Mesenchymal stem cell (in vitro differentiated cells and primary cell): ENCODE measurements at regions not wholly inside any gene's neighbourhood (a gene's known extent, or its start where the extent isn't known, plus 50 kb on each side); places are given as distances from the start of the nearest gene placed in this dataset.
"Not testable (repeated sequence)": the region's sequence is repeated elsewhere in the genome, so short reads cannot be mapped to it uniquely, and the experiment has no call there.

Experiments
- DNase-seq: peaks from one replicate; pipeline ENCODE4 v3.0.0-alpha.2; 2013
- H2AFZ ChIP-seq: one replicate; pipeline ENCODE4 v1.6.1; 2013; ENCODE audit warnings: low read depth, mild to moderate bottlenecking, control low read depth, inconsistent platforms, low read length, moderate library complexity
- H2AK5ac ChIP-seq: 2 replicates; pipeline ENCODE4 v1.6.1; 2013; ENCODE audit warnings: low read length, moderate library complexity, mild to moderate bottlenecking, inconsistent platforms; ENCODE audit not compliant: severe bottlenecking
- H2BK120ac ChIP-seq: one replicate; pipeline ENCODE4 v1.6.1; 2013; ENCODE audit warnings: low read depth, mild to moderate bottlenecking, inconsistent platforms, low read length, moderate library complexity
- H2BK12ac ChIP-seq, 2 experiments: one replicate each; pipeline ENCODE4 v1.6.1; 2013; ENCODE audit warnings: inconsistent platforms in 2 of 2, low read length in 2 of 2, mild to moderate bottlenecking in 2 of 2, moderate library complexity in 2 of 2, control low read depth in 1 of 2
- H2BK15ac ChIP-seq: one replicate; pipeline ENCODE4 v1.6.1; 2013; ENCODE audit warnings: mild to moderate bottlenecking, low read depth, inconsistent platforms; ENCODE audit not compliant: poor library complexity, severe bottlenecking
- H2BK5ac ChIP-seq: 2 replicates; pipeline ENCODE4 v1.6.1; 2013; ENCODE audit warnings: low read depth, mild to moderate bottlenecking, low read length, control low read depth, inconsistent platforms; ENCODE audit not compliant: poor library complexity, severe bottlenecking
- H3K14ac ChIP-seq, 2 experiments: one replicate each; pipeline ENCODE4 v1.6.1; 2013; ENCODE audit warnings: inconsistent platforms in 2 of 2, low read length in 2 of 2, control low read depth in 1 of 2, mild to moderate bottlenecking in 1 of 2, moderate library complexity in 1 of 2
- H3K18ac ChIP-seq, 2 experiments: one replicate each; pipeline ENCODE4 v1.6.1; 2013; ENCODE audit warnings: inconsistent platforms in 2 of 2, low read length in 2 of 2, control low read depth in 1 of 2, low read depth in 1 of 2, mild to moderate bottlenecking in 1 of 2
- H3K23ac ChIP-seq, 2 experiments: one replicate each; pipeline ENCODE4 v1.6.1; 2013; ENCODE audit warnings: inconsistent platforms in 2 of 2, low read length in 2 of 2, mild to moderate bottlenecking in 2 of 2, moderate library complexity in 2 of 2, control low read depth in 1 of 2
- H3K27ac ChIP-seq: 2 replicates; pipeline ENCODE4 v1.5.1; 2013; ENCODE audit warnings: mild to moderate bottlenecking, moderate library complexity, low read length, control low read depth, inconsistent platforms; ENCODE audit not compliant: poor library complexity, severe bottlenecking
- H3K27me3 ChIP-seq, 2 experiments: 2 replicates each; pipeline versions ENCODE4 v1.6.1 to v1.7.0; 2013; ENCODE audit warnings: low read length in 2 of 2, mild to moderate bottlenecking in 2 of 2, moderate library complexity in 2 of 2, control low read depth in 1 of 2, inconsistent platforms in 1 of 2; ENCODE audit not compliant: control insufficient read depth in 1 of 2, insufficient read depth in 1 of 2
- H3K36me3 ChIP-seq, 2 experiments: 2 replicates each; pipeline versions ENCODE4 v1.6.1 to v1.7.0; 2013; ENCODE audit warnings: low read length in 2 of 2, control low read depth in 1 of 2, inconsistent platforms in 1 of 2, low read depth in 1 of 2, mild to moderate bottlenecking in 1 of 2; ENCODE audit not compliant: insufficient read depth in 2 of 2, control insufficient read depth in 1 of 2
- H3K4ac ChIP-seq, 2 experiments: one replicate each; pipeline ENCODE4 v1.6.1; 2013; ENCODE audit warnings: inconsistent platforms in 2 of 2, low read length in 2 of 2, mild to moderate bottlenecking in 2 of 2, moderate library complexity in 2 of 2, control low read depth in 1 of 2, low read depth in 1 of 2
- H3K4me1 ChIP-seq: 2 replicates; pipeline ENCODE4 v1.6.1; 2013; ENCODE audit warnings: low read depth, low read length, control low read depth; ENCODE audit not compliant: control insufficient read depth, insufficient read depth
- H3K4me2 ChIP-seq: 2 replicates; pipeline ENCODE4 v1.6.1; 2013; ENCODE audit warnings: low read length, mild to moderate bottlenecking, inconsistent platforms; ENCODE audit not compliant: poor library complexity, severe bottlenecking
- H3K4me3 ChIP-seq, 2 experiments: 2 replicates each; pipeline versions ENCODE4 v1.5.1 to v1.7.0; 2013; ENCODE audit warnings: low read length in 2 of 2, mild to moderate bottlenecking in 2 of 2, control low read depth in 1 of 2, low read depth in 1 of 2; ENCODE audit not compliant: insufficient read depth in 1 of 2
- H3K79me1 ChIP-seq: replicated peaks from 2 replicates; pipeline ENCODE4 v1.6.1; 2013; ENCODE audit warnings: mild to moderate bottlenecking, control low read depth, low read length, inconsistent platforms; ENCODE audit not compliant: poor library complexity, severe bottlenecking
- H3K9ac ChIP-seq: 2 replicates; pipeline ENCODE4 v1.7.0; 2013; ENCODE audit warnings: mild to moderate bottlenecking, low read length, moderate library complexity
- H3K9me3 ChIP-seq: 2 replicates; pipeline ENCODE4 v1.7.0; 2013; ENCODE audit warnings: mild to moderate bottlenecking, low read length; ENCODE audit not compliant: control insufficient read depth
- H4K8ac ChIP-seq: one replicate; pipeline ENCODE4 v1.6.1; 2013; ENCODE audit warnings: inconsistent platforms, mild to moderate bottlenecking, low read length, moderate library complexity
- H4K91ac ChIP-seq: one replicate; pipeline ENCODE4 v1.6.1; 2013; ENCODE audit warnings: mild to moderate bottlenecking, low read length, inconsistent platforms
- WGBS: methylation state at CpG from one replicate; pipeline ENCODE4 v1.1.7; 2013; ENCODE audit warnings: mixed read lengths; 5-methylcytosine and 5-hydroxymethylcytosine counted together

DNA sequence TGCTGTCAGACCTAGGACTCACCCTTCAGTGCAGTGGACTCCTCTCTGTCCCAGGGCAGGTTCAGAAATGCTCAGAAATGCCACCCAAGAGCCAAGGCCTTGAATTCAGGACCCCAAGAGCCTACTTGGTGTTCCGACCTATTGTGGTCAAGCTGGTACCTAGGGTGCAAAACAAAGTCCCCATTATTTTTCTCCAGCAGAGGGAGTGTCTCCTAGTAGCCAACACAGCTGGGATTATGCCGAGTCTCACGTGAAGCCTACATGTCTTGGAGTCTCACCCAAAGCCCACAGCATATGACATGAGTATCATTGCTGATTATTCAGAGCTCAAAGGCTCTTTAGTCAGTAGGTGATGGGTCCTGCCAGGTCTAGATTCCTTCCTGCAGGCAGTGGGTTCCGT, 671.1 kb upstream of the SPRY2 start:
- DNase-seq: no peak
- 97% methylated on average over 4 of the region's 4 CpGs for WGBS
- no peaks in the 10 kb centered on the region for H3K27me3 ChIP-seq

DNA sequence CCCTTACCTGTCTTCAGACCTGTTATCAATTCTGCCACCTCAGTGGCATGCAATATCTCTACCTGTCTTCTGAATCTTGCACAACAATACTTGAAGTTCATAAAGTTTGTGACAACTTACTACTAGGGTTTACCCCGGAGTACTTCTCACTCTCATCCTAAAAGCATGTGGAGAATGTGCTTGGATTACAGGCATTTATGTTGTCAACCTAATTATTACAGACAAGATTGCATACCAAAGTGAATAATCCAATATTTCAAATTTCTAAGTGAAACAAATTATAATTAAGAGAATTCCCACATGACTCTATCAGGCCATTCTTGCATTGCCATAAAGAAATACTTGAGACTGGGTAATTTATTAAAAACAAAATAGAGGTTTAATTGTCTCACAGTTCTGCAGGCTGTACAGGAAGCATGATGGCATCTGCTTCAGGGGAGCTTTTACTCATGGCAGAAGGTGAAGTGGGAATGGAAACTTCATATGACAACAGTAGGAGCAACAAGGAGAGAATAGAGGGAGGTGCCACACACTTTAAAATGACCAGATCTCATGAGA, 661.0 kb upstream of the SPRY2 start:
- peaks cover 13% of the 10 kb centered on the region for H3K9me3 ChIP-seq
- H3K14ac ChIP-seq: no peak overlapping the region
- no peak overlapping the region for H3K18ac ChIP-seq
- H3K4me1 ChIP-seq: no peaks in the 10 kb centered on the region
- no peaks in the 10 kb centered on the region for H3K27me3 ChIP-seq
- H3K36me3 ChIP-seq: no peaks in the 10 kb centered on the region
- DNase-seq: no peak
- no peak overlapping the region for H4K91ac ChIP-seq
- no peak overlapping the region for H2BK15ac ChIP-seq
- no peak overlapping the region for H2BK120ac ChIP-seq
- no peak overlapping the region for H2AFZ ChIP-seq
- H3K4ac ChIP-seq: no peak overlapping the region
- no peak overlapping the region for H3K4me3 ChIP-seq
- H3K27ac ChIP-seq: no peak overlapping the region
- no peak overlapping the region for H4K8ac ChIP-seq
- H2BK12ac ChIP-seq: no peak overlapping the region
- H2BK5ac ChIP-seq: no peak overlapping the region
- H3K9ac ChIP-seq: no peak overlapping the region
- no peak overlapping the region for H3K23ac ChIP-seq
- H3K79me1 ChIP-seq: no peaks in the 10 kb centered on the region
- no peak overlapping the region for H2AK5ac ChIP-seq
- WGBS: no CpG with 5 or more reads among the region's 1 CpG
- H3K4me2 ChIP-seq: no peak overlapping the region

More for the DNA sequence above, 671.1 kb upstream of the SPRY2 start:
- Histone ChIP-seq H3K4me1 (no peaks in the 10 kb centered on the region), H3K4me3 (no peak overlapping the region), H2BK15ac (no peak overlapping the region), H3K4me2 (no peak overlapping the region), H3K27ac (no peak overlapping the region), H2BK5ac (no peak overlapping the region), H3K9me3 (peaks cover 36% of the 10 kb centered on the region), H2BK120ac (no peak overlapping the region), H2BK12ac (no peak overlapping the region), H3K9ac (no peak overlapping the region), H3K23ac (no peak overlapping the region), H3K4ac (no peak overlapping the region), H2AFZ (no peak overlapping the region), H4K8ac (no peak overlapping the region), H2AK5ac (no peak overlapping the region), H4K91ac (no peak overlapping the region), H3K14ac (no peak overlapping the region), H3K79me1 (no peaks in the 10 kb centered on the region), H3K36me3 (no peaks in the 10 kb centered on the region), H3K18ac (no peak overlapping the region)

GRCh38 chr13:80998603-80999002, 657.7 kb upstream of the SPRY2 start:
- H3K23ac ChIP-seq, H2BK5ac ChIP-seq, H3K9ac ChIP-seq, H2AFZ ChIP-seq, DNase-seq, H3K18ac ChIP-seq, H2BK15ac ChIP-seq, H3K79me1 ChIP-seq, H3K27ac ChIP-seq, H3K4ac ChIP-seq, H2BK12ac ChIP-seq, H3K36me3 ChIP-seq, H4K8ac ChIP-seq, H3K14ac ChIP-seq, H3K27me3 ChIP-seq, H3K4me1 ChIP-seq, H2BK120ac ChIP-seq, H3K4me3 ChIP-seq, H3K4me2 ChIP-seq, H2AK5ac ChIP-seq, H4K91ac ChIP-seq: not testable (repeated sequence)
- 88% methylated on average over 14 of the region's 15 CpGs for WGBS
- peaks cover 16% of the 10 kb centered on the region for H3K9me3 ChIP-seq

GRCh38 chr13:80989747-80990146, 648.8 kb upstream of the SPRY2 start:
- Histone ChIP-seq H4K91ac (no peak overlapping the region), H3K23ac (no peak overlapping the region), H2BK120ac (no peak overlapping the region), H3K79me1 (no peaks in the 10 kb centered on the region), H3K14ac (no peak overlapping the region), H3K9ac (no peak overlapping the region), H2BK12ac (no peak overlapping the region), H3K4me2 (no peak overlapping the region), H2AFZ (no peak overlapping the region), H2BK15ac (no peak overlapping the region), H3K4me1 (no peaks in the 10 kb centered on the region), H3K9me3 (peaks cover 10% of the 10 kb centered on the region), H3K4me3 (no peak overlapping the region), H2BK5ac (no peak overlapping the region), H4K8ac (no peak overlapping the region), H3K18ac (no peak overlapping the region), H3K27me3 (no peaks in the 10 kb centered on the region), H3K27ac (no peak overlapping the region), H3K4ac (no peak overlapping the region), H3K36me3 (no peaks in the 10 kb centered on the region), H2AK5ac (no peak overlapping the region)
- WGBS: no CpG with 5 or more reads among the region's 1 CpG
- DNase-seq: no peak
